IMR-90 (cell line): ENCODE measurements at regions not wholly inside any gene's neighbourhood (a gene's known extent, or its start where the extent isn't known, plus 50 kb on each side); places are given as distances from the start of the nearest gene placed in this dataset.

ENCODE experiments used
- ATAC-seq: fragments of 200-7000 bp; cut with Tn5 transposase; 2 replicates; pipeline ENCODE4 v1.9.1; 2020; ENCODE audit warnings: low read depth, mild to moderate bottlenecking, moderate library complexity
- BruUV-seq: library from RNA; stranded (reverse); fragments of 400-500 nt; replicated peaks from 2 replicates; lab custom pipeline; 2021; lab: Mats Ljungman, UMichigan
- CTCF ChIA-PET: fragments of 300-600 bp; formaldehyde crosslinking; extraction: SDS; loops from one replicate; lab custom pipeline; 2021; ENCODE audit warnings: antibody characterized with exemption; lab: Yijun Ruan, JAX
- POLR2A ChIA-PET: fragments of 300-600 bp; sonication (Branson Sonifier 250); formaldehyde crosslinking; loops from one replicate; lab custom pipeline; 2022; ENCODE audit warnings: antibody characterized with exemption; ENCODE audit not compliant: unreplicated experiment; lab: Charles Lee
- DNase-seq: peaks from one replicate; pipeline ENCODE4 v3.0.0; 2013
- H2AFZ ChIP-seq: replicated peaks from 2 replicates; pipeline ENCODE3; 2013; ENCODE audit warnings: low read length, mild to moderate bottlenecking; ENCODE audit not compliant: poor library complexity
- H2AK5ac ChIP-seq: 2 replicates; pipeline ENCODE4 v1.6.1; 2013; ENCODE audit warnings: low read depth, low read length, inconsistent platforms
- H2AK9ac ChIP-seq: replicated peaks from 2 replicates; pipeline ENCODE3; 2013; ENCODE audit warnings: mild to moderate bottlenecking, low read depth, low read length, moderate library complexity; ENCODE audit not compliant: poor library complexity
- H2BK120ac ChIP-seq: 2 replicates; pipeline ENCODE4 v1.6.1; 2013; ENCODE audit warnings: low read depth, low read length, inconsistent platforms
- H2BK15ac ChIP-seq: 3 replicates; pipeline ENCODE4 v1.6.1; 2013; ENCODE audit warnings: low read depth, low read length, inconsistent platforms
- H2BK20ac ChIP-seq: 2 replicates; pipeline ENCODE4 v1.6.1; 2013; ENCODE audit warnings: low read depth, mild to moderate bottlenecking, inconsistent platforms, low read length, moderate library complexity
- H2BK5ac ChIP-seq: 2 replicates; pipeline ENCODE4 v1.6.1; 2013; ENCODE audit warnings: mild to moderate bottlenecking, low read depth, low read length, inconsistent platforms; ENCODE audit not compliant: poor library complexity, severe bottlenecking
- H3K14ac ChIP-seq: replicated peaks from 2 replicates; pipeline ENCODE4 v1.6.1; 2013; ENCODE audit warnings: low read depth, low read length, inconsistent platforms
- H3K18ac ChIP-seq: 2 replicates; pipeline ENCODE4 v1.6.1; 2013; ENCODE audit warnings: low read depth, low read length, control low read depth
- H3K23ac ChIP-seq: 2 replicates; pipeline ENCODE4 v1.6.1; 2013; ENCODE audit warnings: low read depth, low read length, inconsistent platforms
- H3K27ac ChIP-seq: 2 replicates; pipeline ENCODE4 v1.5.1; 2013; ENCODE audit warnings: mild to moderate bottlenecking, control low read depth, low read length; ENCODE audit not compliant: insufficient read depth
- H3K27me3 ChIP-seq: 2 replicates; pipeline ENCODE4 v1.6.1; 2013; ENCODE audit warnings: low read length; ENCODE audit not compliant: control insufficient read depth, insufficient read depth
- H3K36me3 ChIP-seq: 2 replicates; pipeline ENCODE4 v1.6.1; 2013; ENCODE audit warnings: low read length, mixed read lengths; ENCODE audit not compliant: control insufficient read depth, insufficient read depth
- H3K4ac ChIP-seq: 2 replicates; pipeline ENCODE4 v1.6.1; 2013; ENCODE audit warnings: low read depth, low read length, inconsistent platforms
- H3K4me1 ChIP-seq: 2 replicates; pipeline ENCODE4 v1.6.1; 2013; ENCODE audit warnings: low read length, mixed read lengths; ENCODE audit not compliant: control insufficient read depth, insufficient read depth
- H3K4me2 ChIP-seq: 2 replicates; pipeline ENCODE4 v1.6.1; 2013; ENCODE audit warnings: low read depth, mild to moderate bottlenecking, control low read depth, low read length, moderate library complexity
- H3K4me3 ChIP-seq: 2 replicates; pipeline ENCODE4 v1.5.1; 2013; ENCODE audit warnings: low read depth, mild to moderate bottlenecking, control low read depth, low read length, moderate library complexity; ENCODE audit not compliant: insufficient read depth
- H3K56ac ChIP-seq: 2 replicates; pipeline ENCODE4 v1.6.1; 2013; ENCODE audit warnings: low read length, inconsistent platforms; ENCODE audit not compliant: insufficient read depth; ENCODE audit errors: extremely low read depth
- H3K79me1 ChIP-seq, 2 experiments: 2 replicates each; pipeline ENCODE4 v1.6.1; 2013; ENCODE audit warnings: low read length in 2 of 2, inconsistent platforms in 1 of 2, low read depth in 1 of 2
- H3K9ac ChIP-seq: 2 replicates; pipeline ENCODE4 v1.6.1; 2013; ENCODE audit warnings: low read depth, low read length, control low read depth
- H3K9me1 ChIP-seq: 2 replicates; pipeline ENCODE4 v1.6.1; 2013; ENCODE audit warnings: low read length, inconsistent platforms; ENCODE audit not compliant: insufficient read depth
- H3K9me3 ChIP-seq: 2 replicates; pipeline ENCODE4 v1.6.1; 2013; ENCODE audit warnings: low read length; ENCODE audit not compliant: control insufficient read depth, insufficient read depth
- H4K20me1 ChIP-seq: 2 replicates; pipeline ENCODE4 v1.6.1; 2013; ENCODE audit warnings: low read length, inconsistent platforms; ENCODE audit not compliant: insufficient read depth
- H4K5ac ChIP-seq: 2 replicates; pipeline ENCODE4 v1.6.1; 2013; ENCODE audit warnings: mild to moderate bottlenecking, low read depth, low read length, control low read depth
- H4K8ac ChIP-seq, 2 experiments: 2 replicates each; pipeline ENCODE4 v1.6.1; 2013; ENCODE audit warnings: low read depth in 2 of 2, low read length in 2 of 2, control low read depth in 1 of 2, inconsistent platforms in 1 of 2
- H4K91ac ChIP-seq: 2 replicates; pipeline ENCODE4 v1.6.1; 2013; ENCODE audit warnings: low read depth, low read length, inconsistent platforms; ENCODE audit not compliant: insufficient read depth
- CEBPB ChIP-seq: IDR thresholded peaks from 2 replicates; pipeline ENCODE4 v1.6.1; 2012; ENCODE audit warnings: low read depth, low read length, improper control_type of control experiment
- CHD1 ChIP-seq: IDR thresholded peaks from 2 replicates; pipeline ENCODE4 v1.6.1; 2012; ENCODE audit warnings: low read depth, low read length, improper control_type of control experiment
- CTCF ChIP-seq: conservative IDR thresholded peaks from 2 replicates; pipeline ENCODE4 v1.5.1; 2012; ENCODE audit warnings: mild to moderate bottlenecking, low read depth, low read length, improper control_type of control experiment
- ELK1 ChIP-seq: fragments of 150-350 bp; IDR thresholded peaks from 2 replicates; pipeline ENCODE4 v1.6.1; 2016; ENCODE audit warnings: low read depth, mild to moderate bottlenecking, low read length, moderate library complexity, borderline replicate concordance
- MAZ ChIP-seq: IDR thresholded peaks from 2 replicates; pipeline ENCODE4 v1.6.1; 2012; ENCODE audit warnings: low read depth, mild to moderate bottlenecking, low read length, improper control_type of control experiment, moderate library complexity, borderline replicate concordance
- NFE2L2 ChIP-seq: fragments of 150-350 bp; IDR thresholded peaks from 2 replicates; pipeline ENCODE4 v1.6.1; 2016; ENCODE audit warnings: low read depth, mild to moderate bottlenecking, low read length
- RCOR1 ChIP-seq: IDR thresholded peaks from 2 replicates; pipeline ENCODE4 v1.6.1; 2012; ENCODE audit warnings: mild to moderate bottlenecking, low read length, improper control_type of control experiment; ENCODE audit not compliant: insufficient replicate concordance
- RFX5 ChIP-seq: IDR thresholded peaks from 2 replicates; pipeline ENCODE4 v1.8.0; 2012; ENCODE audit warnings: low read depth, mild to moderate bottlenecking, low read length, moderate library complexity
- WGBS, 2 experiments: methylation state at CpG; one replicate each; pipeline versions ENCODE4 v1.1.5 to v1.1.7; 2013; ENCODE audit warnings: missing lambda C conversion rate in 2 of 2; ENCODE audit not compliant: insufficient read length in 1 of 2; ENCODE audit errors: extremely low coverage in 2 of 2; 5-methylcytosine and 5-hydroxymethylcytosine counted together
- dilution Hi-C: fragments of 300-500 bp; cut with HindIII; formaldehyde crosslinking; loops from one replicate; pipeline ENCODE4 v1.14.3; 2018; ENCODE audit warnings: low sequenced_read_pairs; ENCODE audit not compliant: unreplicated experiment
- in situ Hi-C: fragments of 300-500 bp; cut with MboI; formaldehyde crosslinking; loops from 3 replicates; pipeline ENCODE4 v1.14.3; 2019; ENCODE audit warnings: low sequenced_read_pairs, inconsistent platforms, mixed read lengths
- intact Hi-C: fragments of 100-400 bp; cut with micrococcal nuclease; formaldehyde crosslinking; loops from 2 replicates; pipeline ENCODE4 v1.10.0; 2022

GRCh38 chr10:78781991-78782390 lies 286.8 kb upstream of the ZMIZ1 start:
- in situ Hi-C loops: no loop called here
- Histone ChIP-seq H2BK20ac (no peak overlapping the region), H4K8ac (no peak overlapping the region), H2BK15ac (no peak overlapping the region), H2AK9ac (no peak overlapping the region), H2BK5ac (no peak overlapping the region), H3K9me1 (no peaks in the 10 kb centered on the region), H3K4me3 (no peak overlapping the region), H3K23ac (no peak overlapping the region), H3K27ac (no peak overlapping the region), H3K4me1 (peaks cover 6% of the 10 kb centered on the region; the same call in 1 of the 2 replicates), H3K14ac (no peak overlapping the region), H3K27me3 (peaks cover 17% of the 10 kb centered on the region), H4K91ac (no peak overlapping the region), H3K9me3 (peaks cover 11% of the 10 kb centered on the region), H3K36me3 (no peaks in the 10 kb centered on the region), H3K56ac (no peak overlapping the region), H3K9ac (no peak overlapping the region), H3K4me2 (no peak overlapping the region), H3K4ac (no peak overlapping the region), H3K79me1 (no peaks in the 10 kb centered on the region), H4K5ac (no peak overlapping the region), H2AFZ (no peak overlapping the region), H4K20me1 (no peaks in the 10 kb centered on the region), H2AK5ac (no peak overlapping the region), H3K18ac (no peak overlapping the region), H2BK120ac (no peak overlapping the region)
- WGBS, 2 experiments: 17% methylated on average over 1 of the region's 6 CpGs; no CpG with 5 or more reads in 1 of the 2 experiments
- ATAC-seq (no peak), DNase-seq (no peak)
- intact Hi-C loops: no loop called here
- POLR2A ChIA-PET: no interaction called here
- dilution Hi-C loops: no loop called here
- no peak for TF ChIP-seq NFE2L2
- no peak for TF ChIP-seq CHD1
- TF ChIP-seq MAZ: no peak
- TF ChIP-seq RCOR1: no peak
- no peak for TF ChIP-seq ELK1
- no peak for TF ChIP-seq RFX5
- no peak for TF ChIP-seq CTCF
- no peak for TF ChIP-seq CEBPB
- no TSS peak for BruUV-seq
- CTCF ChIA-PET: no interaction called here
